ENCODE measurements at regions not wholly inside any gene's neighbourhood (a gene's known extent, or its start where the extent isn't known, plus 50 kb on each side); places are given as distances from the start of the nearest gene placed in this dataset.

DNA sequence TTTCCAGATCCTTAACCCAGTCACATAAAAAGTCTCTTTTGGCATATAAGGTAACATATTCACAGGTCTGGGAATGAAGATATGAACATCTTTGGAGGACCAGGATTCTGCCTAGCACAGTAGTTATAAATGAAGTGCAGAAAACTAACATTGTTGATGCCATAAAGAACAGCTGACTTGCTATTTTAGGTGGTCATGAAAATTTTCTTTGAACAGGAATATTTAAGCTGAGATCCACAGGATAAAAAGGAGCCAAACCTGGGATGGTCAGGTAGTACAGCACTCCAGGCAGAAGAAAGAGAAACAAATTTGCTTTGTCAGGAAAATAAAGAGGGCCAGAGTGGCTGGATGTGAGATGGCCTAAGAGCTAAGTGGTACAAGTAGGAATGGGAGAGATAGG, 80.0 kb downstream of the CENPW start:
- no peak overlapping the region for H3K4ac ChIP-seq (ENCODE audit: low read depth, low read length)
- H3K23ac ChIP-seq (ENCODE audit: low read length) = no peak overlapping the region
- H3K9me3 ChIP-seq (ENCODE audit: insufficient read depth, low read depth, low read length) = peaks cover 3% of the 10 kb centered on the region
- H3K4me3 ChIP-seq (ENCODE audit: low read depth, low read length) = no peak overlapping the region
- H2BK120ac ChIP-seq (ENCODE audit: insufficient read depth, low read length, poor library complexity) = no peak overlapping the region
- no peak overlapping the region for H3K9ac ChIP-seq (ENCODE audit: low read length)
- no peak overlapping the region for H2AFZ ChIP-seq (ENCODE audit: insufficient read depth, low read length, poor library complexity)
- no peak overlapping the region for H2BK5ac ChIP-seq (ENCODE audit: low read depth, low read length, poor library complexity)
- no peak overlapping the region for H3K14ac ChIP-seq (ENCODE audit: low read length)
- H3K27ac ChIP-seq (ENCODE audit: low read depth, low read length) = no peak overlapping the region
- H3K4me2 ChIP-seq (ENCODE audit: low read length) = no peak overlapping the region
- no peaks in the 10 kb centered on the region for H3K79me1 ChIP-seq (ENCODE audit: low read length)
- H3K27me3 ChIP-seq (ENCODE audit: insufficient read depth, low read length) = no peaks in the 10 kb centered on the region
- H4K12ac ChIP-seq (ENCODE audit: low read depth, low read length) = no peak overlapping the region
- no peaks in the 10 kb centered on the region for H3K4me1 ChIP-seq (ENCODE audit: control insufficient read depth in 1 of 2, insufficient read depth in 2 of 2, low read length in 2 of 2)
- H3K18ac ChIP-seq (ENCODE audit: low read length) = no peak overlapping the region
- DNase-seq = no peak
- H3K36me3 ChIP-seq (ENCODE audit: control insufficient read depth in 1 of 2, insufficient read depth in 2 of 2, low read length in 2 of 2) = no peaks in the 10 kb centered on the region
- H2BK12ac ChIP-seq (ENCODE audit: low read length) = no peak overlapping the region
- H3K79me2 ChIP-seq (ENCODE audit: control insufficient read depth, insufficient read depth, low read length, poor library complexity) = no peaks in the 10 kb centered on the region
- no peak overlapping the region for H4K8ac ChIP-seq (ENCODE audit: low read depth, low read length)
- no peak overlapping the region for H2AK5ac ChIP-seq (ENCODE audit: low read length)
- H4K91ac ChIP-seq (ENCODE audit: low read depth, low read length) = no peak overlapping the region

GRCh38 chr6:126422912-126423311, 83.0 kb downstream of the CENPW start:
- Histone ChIP-seq H3K36me3 (ENCODE audit: control insufficient read depth in 1 of 2, insufficient read depth in 2 of 2, low read length in 2 of 2) (no peaks in the 10 kb centered on the region), H3K27ac (ENCODE audit: low read depth, low read length) (no peak overlapping the region), H3K4me2 (ENCODE audit: low read length) (no peak overlapping the region), H2AFZ (ENCODE audit: insufficient read depth, low read length, poor library complexity) (no peak overlapping the region), H3K4ac (ENCODE audit: low read depth, low read length) (no peak overlapping the region), H2AK5ac (ENCODE audit: low read length) (no peak overlapping the region), H3K18ac (ENCODE audit: low read length) (no peak overlapping the region), H3K79me1 (ENCODE audit: low read length) (no peaks in the 10 kb centered on the region), H3K79me2 (ENCODE audit: control insufficient read depth, insufficient read depth, low read length, poor library complexity) (no peaks in the 10 kb centered on the region), H2BK5ac (ENCODE audit: low read depth, low read length, poor library complexity) (no peak overlapping the region), H3K4me1 (ENCODE audit: control insufficient read depth in 1 of 2, insufficient read depth in 2 of 2, low read length in 2 of 2) (no peaks in the 10 kb centered on the region), H3K9me3 (ENCODE audit: insufficient read depth, low read depth, low read length) (no peaks in the 10 kb centered on the region), H2BK12ac (ENCODE audit: low read length) (no peak overlapping the region), H2BK120ac (ENCODE audit: insufficient read depth, low read length, poor library complexity) (no peak overlapping the region), H3K9ac (ENCODE audit: low read length) (no peak overlapping the region), H3K4me3 (ENCODE audit: low read depth, low read length) (no peak overlapping the region), H4K91ac (ENCODE audit: low read depth, low read length) (no peak overlapping the region), H3K23ac (ENCODE audit: low read length) (no peak overlapping the region), H4K8ac (ENCODE audit: low read depth, low read length) (no peak overlapping the region), H4K12ac (ENCODE audit: low read depth, low read length) (no peak overlapping the region), H3K14ac (ENCODE audit: low read length) (no peak overlapping the region), H3K27me3 (ENCODE audit: insufficient read depth, low read length) (no peaks in the 10 kb centered on the region)
- no CpG with 5 or more reads among the region's 2 CpGs for WGBS (ENCODE audit: extremely low coverage, insufficient coverage, insufficient read length)
- DNase-seq = no peak

DNA sequence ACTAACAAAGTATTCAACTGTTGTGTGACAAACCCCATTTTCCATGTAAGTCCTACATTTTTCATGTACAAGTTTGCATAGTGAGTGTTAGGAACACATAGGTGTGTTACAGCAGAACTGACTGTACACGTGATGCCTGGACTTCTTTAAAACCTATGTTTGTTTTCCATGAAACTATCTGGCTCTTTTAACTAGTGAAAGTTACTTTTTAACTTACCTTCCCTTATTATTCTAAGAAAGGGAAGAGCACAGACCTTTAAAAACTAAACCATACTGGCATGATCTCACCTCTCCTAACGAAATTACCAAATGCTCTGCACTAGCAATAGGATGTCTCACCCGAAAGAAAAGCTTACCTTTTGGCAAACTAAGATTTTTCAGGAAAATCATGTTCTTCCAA, 87.8 kb downstream of the CENPW start:
- Histone ChIP-seq H4K8ac (ENCODE audit: low read depth, low read length) (no peak overlapping the region), H3K27ac (ENCODE audit: low read depth, low read length) (no peak overlapping the region), H2AFZ (ENCODE audit: insufficient read depth, low read length, poor library complexity) (no peak overlapping the region), H2BK120ac (ENCODE audit: insufficient read depth, low read length, poor library complexity) (no peak overlapping the region), H2BK5ac (ENCODE audit: low read depth, low read length, poor library complexity) (no peak overlapping the region), H3K4me3 (ENCODE audit: low read depth, low read length) (no peak overlapping the region), H3K4me1 (ENCODE audit: control insufficient read depth in 1 of 2, insufficient read depth in 2 of 2, low read length in 2 of 2) (no peaks in the 10 kb centered on the region), H3K23ac (ENCODE audit: low read length) (no peak overlapping the region), H2BK12ac (ENCODE audit: low read length) (no peak overlapping the region), H3K9ac (ENCODE audit: low read length) (no peak overlapping the region), H3K27me3 (ENCODE audit: insufficient read depth, low read length) (no peaks in the 10 kb centered on the region), H4K12ac (ENCODE audit: low read depth, low read length) (no peak overlapping the region), H3K79me2 (ENCODE audit: control insufficient read depth, insufficient read depth, low read length, poor library complexity) (no peaks in the 10 kb centered on the region), H4K91ac (ENCODE audit: low read depth, low read length) (no peak overlapping the region), H3K79me1 (ENCODE audit: low read length) (no peaks in the 10 kb centered on the region), H3K4me2 (ENCODE audit: low read length) (no peak overlapping the region), H3K18ac (ENCODE audit: low read length) (no peak overlapping the region), H3K4ac (ENCODE audit: low read depth, low read length) (no peak overlapping the region), H3K9me3 (ENCODE audit: insufficient read depth, low read depth, low read length) (no peaks in the 10 kb centered on the region), H3K14ac (ENCODE audit: low read length) (no peak overlapping the region), H2AK5ac (ENCODE audit: low read length) (no peak overlapping the region), H3K36me3 (ENCODE audit: control insufficient read depth in 1 of 2, insufficient read depth in 2 of 2, low read length in 2 of 2) (no peaks in the 10 kb centered on the region)
- no CpG with 5 or more reads among the region's 3 CpGs for WGBS (ENCODE audit: extremely low coverage, insufficient coverage, insufficient read length)
- no peak for DNase-seq

DNA sequence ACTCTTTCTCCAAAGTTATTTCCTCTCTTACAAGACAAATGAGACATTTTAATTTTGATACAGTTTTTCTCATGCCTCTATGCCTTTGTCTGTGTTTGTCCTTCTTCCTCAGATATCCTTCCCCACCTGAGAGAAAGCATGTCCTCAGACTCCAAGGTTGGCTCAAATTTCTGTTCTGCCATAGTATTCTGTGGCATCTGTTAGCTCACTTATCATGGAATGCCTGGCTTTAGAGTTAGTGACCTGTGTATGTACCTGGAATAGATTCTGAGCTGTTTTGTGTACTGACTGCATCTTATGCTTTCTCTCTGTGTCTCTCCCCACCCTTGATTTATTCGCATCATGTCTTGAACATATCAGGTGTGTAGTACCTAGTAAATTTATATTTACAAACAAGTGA, 90.0 kb downstream of the CENPW start:
- no CpG with 5 or more reads among the region's 1 CpG for whole genome bisulfite sequencing (ENCODE audit: extremely low coverage, insufficient coverage, insufficient read length)

DNA sequence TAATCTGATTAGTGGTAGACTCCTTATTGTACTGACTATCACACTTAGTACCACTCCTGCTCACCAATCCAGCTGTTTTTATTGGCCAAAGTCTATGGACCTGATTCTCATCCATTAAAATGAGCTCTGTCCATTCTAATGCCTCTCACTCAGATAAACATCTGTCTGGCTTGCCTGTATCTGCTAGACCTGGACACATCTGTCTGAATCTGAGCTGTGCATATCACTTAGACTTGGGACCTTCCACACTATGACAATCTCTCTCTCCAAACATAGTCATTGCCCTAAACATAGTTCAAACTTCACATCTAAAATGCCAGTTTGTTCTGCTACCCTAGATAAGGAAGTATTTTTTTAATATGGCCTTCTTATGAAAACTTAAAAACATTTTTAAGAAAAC, 92.6 kb downstream of the CENPW start:
- no peak overlapping the region for H3K18ac ChIP-seq (ENCODE audit: low read length)
- H4K12ac ChIP-seq (ENCODE audit: low read depth, low read length) = no peak overlapping the region
- H3K9me3 ChIP-seq (ENCODE audit: insufficient read depth, low read depth, low read length) = no peaks in the 10 kb centered on the region

More for the DNA sequence above, 90.0 kb downstream of the CENPW start:
- no peak for DNase-seq
- Histone ChIP-seq H3K27me3 (ENCODE audit: insufficient read depth, low read length) (no peaks in the 10 kb centered on the region), H3K4me3 (ENCODE audit: low read depth, low read length) (no peak overlapping the region), H2AFZ (ENCODE audit: insufficient read depth, low read length, poor library complexity) (no peak overlapping the region), H2BK12ac (ENCODE audit: low read length) (no peak overlapping the region), H3K4me1 (ENCODE audit: control insufficient read depth in 1 of 2, insufficient read depth in 2 of 2, low read length in 2 of 2) (no peaks in the 10 kb centered on the region), H4K8ac (ENCODE audit: low read depth, low read length) (no peak overlapping the region), H3K79me2 (ENCODE audit: control insufficient read depth, insufficient read depth, low read length, poor library complexity) (no peaks in the 10 kb centered on the region), H3K18ac (ENCODE audit: low read length) (no peak overlapping the region), H2BK120ac (ENCODE audit: insufficient read depth, low read length, poor library complexity) (no peak overlapping the region), H3K9ac (ENCODE audit: low read length) (no peak overlapping the region), H2BK5ac (ENCODE audit: low read depth, low read length, poor library complexity) (no peak overlapping the region), H3K4me2 (ENCODE audit: low read length) (no peak overlapping the region), H3K4ac (ENCODE audit: low read depth, low read length) (no peak overlapping the region), H4K91ac (ENCODE audit: low read depth, low read length) (no peak overlapping the region), H3K79me1 (ENCODE audit: low read length) (no peaks in the 10 kb centered on the region), H3K27ac (ENCODE audit: low read depth, low read length) (no peak overlapping the region), H2AK5ac (ENCODE audit: low read length) (no peak overlapping the region), H4K12ac (ENCODE audit: low read depth, low read length) (no peak overlapping the region), H3K36me3 (ENCODE audit: control insufficient read depth in 1 of 2, insufficient read depth in 2 of 2, low read length in 2 of 2) (no peaks in the 10 kb centered on the region), H3K14ac (ENCODE audit: low read length) (no peak overlapping the region), H3K9me3 (ENCODE audit: insufficient read depth, low read depth, low read length) (no peaks in the 10 kb centered on the region), H3K23ac (ENCODE audit: low read length) (no peak overlapping the region)

More for the DNA sequence above, 92.6 kb downstream of the CENPW start:
- Histone ChIP-seq H2AFZ (ENCODE audit: insufficient read depth, low read length, poor library complexity) (no peak overlapping the region), H4K91ac (ENCODE audit: low read depth, low read length) (no peak overlapping the region), H3K4me2 (ENCODE audit: low read length) (no peak overlapping the region), H3K79me1 (ENCODE audit: low read length) (no peaks in the 10 kb centered on the region), H2BK12ac (ENCODE audit: low read length) (no peak overlapping the region), H2AK5ac (ENCODE audit: low read length) (no peak overlapping the region), H3K4ac (ENCODE audit: low read depth, low read length) (no peak overlapping the region), H3K23ac (ENCODE audit: low read length) (no peak overlapping the region), H3K4me3 (ENCODE audit: low read depth, low read length) (no peak overlapping the region), H3K14ac (ENCODE audit: low read length) (no peak overlapping the region), H2BK120ac (ENCODE audit: insufficient read depth, low read length, poor library complexity) (no peak overlapping the region), H3K27me3 (ENCODE audit: insufficient read depth, low read length) (no peaks in the 10 kb centered on the region), H3K9ac (ENCODE audit: low read length) (no peak overlapping the region), H3K27ac (ENCODE audit: low read depth, low read length) (no peak overlapping the region), H3K4me1 (ENCODE audit: control insufficient read depth in 1 of 2, insufficient read depth in 2 of 2, low read length in 2 of 2) (no peaks in the 10 kb centered on the region), H2BK5ac (ENCODE audit: low read depth, low read length, poor library complexity) (no peak overlapping the region), H4K8ac (ENCODE audit: low read depth, low read length) (no peak overlapping the region), H3K36me3 (ENCODE audit: control insufficient read depth in 1 of 2, insufficient read depth in 2 of 2, low read length in 2 of 2) (no peaks in the 10 kb centered on the region), H3K79me2 (ENCODE audit: control insufficient read depth, insufficient read depth, low read length, poor library complexity) (no peaks in the 10 kb centered on the region)
- DNase-seq = no peak

All from trophoblast cell (in vitro differentiated cells and primary cell).